NOMO-1 (cell line): ENCODE measurements at regions not wholly inside any gene's neighbourhood (a gene's known extent, or its start where the extent isn't known, plus 50 kb on each side); places are given as distances from the start of the nearest gene placed in this dataset.
"Not testable (repeated sequence)": the region's sequence is repeated elsewhere in the genome, so short reads cannot be mapped to it uniquely, and the experiment has no call there.

Source experiments
- DNase-seq, 2 experiments: peaks; one replicate each; lab custom pipeline; 2025; ENCODE audit not compliant: unreplicated experiment in 2 of 2; lab: John Stamatoyannopoulos, UW

- DNase-seq: not testable (repeated sequence)
Measured at GRCh38 chr20:25852968-25853717, 156.5 kb upstream of the ZNF337 start.

- DNase-seq: not testable (repeated sequence)
Measured at GRCh38 chr20:25850133-25850532, 153.5 kb upstream of the ZNF337 start.

GRCh38 chr20:25848222-25848621 lies 151.6 kb upstream of the ZNF337 start:
- DNase-seq: no peak

- not testable (repeated sequence) for DNase-seq
Measured at GRCh38 chr20:25844640-25845039, 148.0 kb upstream of the ZNF337 start.

GRCh38 chr20:25813511-25813910 lies 116.9 kb upstream of the ZNF337 start:
- DNase-seq: not testable (repeated sequence)

- DNase-seq: not testable (repeated sequence)
Measured at GRCh38 chr20:25798174-25798993, 101.7 kb upstream of the ZNF337 start.

GRCh38 chr20:25797062-25797461 lies 100.4 kb upstream of the ZNF337 start:
- not testable (repeated sequence) for DNase-seq

GRCh38 chr20:25777241-25777640 lies 80.6 kb upstream of the ZNF337 start:
- not testable (repeated sequence) for DNase-seq

- not testable (repeated sequence) for DNase-seq
Measured at GRCh38 chr20:25774711-25775110, 78.1 kb upstream of the ZNF337 start.

GRCh38 chr20:25774203-25774602 lies 77.5 kb upstream of the ZNF337 start:
- DNase-seq: not testable (repeated sequence)

- DNase-seq: not testable (repeated sequence)
Measured at GRCh38 chr20:25772437-25772836, 75.8 kb upstream of the ZNF337 start.

GRCh38 chr20:25771818-25772217 lies 75.2 kb upstream of the ZNF337 start:
- DNase-seq: not testable (repeated sequence)

GRCh38 chr20:25761596-25761995 lies 64.9 kb upstream of the ZNF337 start:
- no peak for DNase-seq

GRCh38 chr20:25761046-25761445 lies 64.4 kb upstream of the ZNF337 start:
- DNase-seq: not testable (repeated sequence)

- DNase-seq: no peak
Measured at GRCh38 chr20:25750765-25751696, 54.4 kb upstream of the ZNF337 start.

GRCh38 chr20:25750220-25750764 lies 53.6 kb upstream of the ZNF337 start:
- DNase-seq: no peak

GRCh38 chr20:25749649-25750048 lies 53.0 kb upstream of the ZNF337 start:
- no peak for DNase-seq
